AG04450 (cell line): ENCODE measurements at regions not wholly inside any gene's neighbourhood (a gene's known extent, or its start where the extent isn't known, plus 50 kb on each side); places are given as distances from the start of the nearest gene placed in this dataset.

ENCODE experiments used
- CTCF ChIA-PET: fragments of 300-600, 350-600 bp; formaldehyde crosslinking; extraction: SDS; loops from one replicate; lab custom pipeline; 2022; ENCODE audit warnings: antibody characterized with exemption, inconsistent platforms; lab: Charles Lee
- POLR2A ChIA-PET: fragments of 350-600 bp; formaldehyde crosslinking; extraction: SDS; loops from one replicate; lab custom pipeline; 2021; ENCODE audit warnings: antibody characterized with exemption, inconsistent platforms; lab: Yijun Ruan, JAX
- DNase-seq: peaks from one replicate; pipeline ENCODE4 v3.0.0-alpha.2; 2011; ENCODE audit warnings: low read depth, low spot score
- H3K27ac ChIP-seq: one replicate; pipeline ENCODE4 v1.5.1; 2012; ENCODE audit warnings: low read depth, low read length, control low read depth
- H3K27me3 ChIP-seq: one replicate; pipeline ENCODE4 v1.6.0; 2012; ENCODE audit warnings: low read length; ENCODE audit not compliant: control insufficient read depth, insufficient read depth
- H3K4me3 ChIP-seq: 2 replicates; pipeline ENCODE4 v1.5.1; 2011; ENCODE audit warnings: mild to moderate bottlenecking, low read depth, low read length, control low read depth
- H3K9me3 ChIP-seq: 2 replicates; pipeline ENCODE4 v1.5.1; 2012; ENCODE audit warnings: low read length; ENCODE audit not compliant: control insufficient read depth, insufficient read depth
- CTCF ChIP-seq: IDR thresholded peaks from 2 replicates; pipeline ENCODE4 v1.5.1; 2011; ENCODE audit warnings: low read depth, low read length, control low read depth, inconsistent platforms

- Histone ChIP-seq H3K27me3 (no peaks in the 10 kb centered on the region), H3K27ac (no peak overlapping the region), H3K9me3 (no peaks in the 10 kb centered on the region), H3K4me3 (no peak overlapping the region)
- no peak for TF ChIP-seq CTCF
- no peak for DNase-seq
- ChIA-PET POLR2A (no interaction called here), CTCF (no interaction called here)
Observed at GRCh38 chr3:18122264-18122663, 302.9 kb downstream of the SATB1 start.

- no peak for TF ChIP-seq CTCF
- Histone ChIP-seq H3K27me3 (no peaks in the 10 kb centered on the region), H3K4me3 (no peak overlapping the region), H3K27ac (no peak overlapping the region), H3K9me3 (no peaks in the 10 kb centered on the region)
- CTCF ChIA-PET, result no interaction called here
- no peak for DNase-seq
- POLR2A ChIA-PET, result no interaction called here
Observed at GRCh38 chr3:18121020-18121419, 304.1 kb downstream of the SATB1 start.

- no peak for TF ChIP-seq CTCF
- ChIA-PET CTCF (no interaction called here), POLR2A (no interaction called here)
- Histone ChIP-seq H3K4me3 (no peak overlapping the region), H3K9me3 (no peaks in the 10 kb centered on the region), H3K27me3 (no peaks in the 10 kb centered on the region), H3K27ac (no peak overlapping the region)
- DNase-seq, result no peak
Observed at GRCh38 chr3:18119866-18120265, 305.3 kb downstream of the SATB1 start.

- Histone ChIP-seq H3K9me3 (no peaks in the 10 kb centered on the region), H3K4me3 (no peak overlapping the region), H3K27me3 (no peaks in the 10 kb centered on the region), H3K27ac (no peak overlapping the region)
- ChIA-PET CTCF (no interaction called here), POLR2A (no interaction called here)
- DNase-seq, result no peak
- no peak for TF ChIP-seq CTCF
Observed at GRCh38 chr3:18114894-18115293, 310.2 kb downstream of the SATB1 start.

- Histone ChIP-seq H3K4me3 (no peak overlapping the region), H3K9me3 (no peaks in the 10 kb centered on the region), H3K27ac (no peak overlapping the region), H3K27me3 (no peaks in the 10 kb centered on the region)
- no peak for TF ChIP-seq CTCF
- CTCF ChIA-PET, result interaction anchor here (0.8 kb wide), 1 partner anchor 1631 kb away, joined by 4 read pairs; no protein-coding TSS in a partner anchor
- POLR2A ChIA-PET, result no interaction called here
- no peak for DNase-seq
Observed at GRCh38 chr3:18113417-18113816, 311.7 kb downstream of the SATB1 start.
